Neural crest cell (in vitro differentiated cells): ENCODE measurements at regions not wholly inside any gene's neighbourhood (a gene's known extent, or its start where the extent isn't known, plus 50 kb on each side); places are given as distances from the start of the nearest gene placed in this dataset.
"Not testable (repeated sequence)": the region's sequence is repeated elsewhere in the genome, so short reads cannot be mapped to it uniquely, and the experiment has no call there.

Experiments
- DNase-seq: peaks from one replicate; pipeline ENCODE4 v3.0.0; 2021; ENCODE audit warnings: low read depth, mixed read lengths, low spot score
- H3K27ac Mint-ChIP-seq: one replicate; pipeline ENCODE4 v1.8.0; 2021; ENCODE audit warnings: mild to moderate bottlenecking, mixed read lengths; ENCODE audit not compliant: unreplicated experiment
- H3K27me3 Mint-ChIP-seq: 2 replicates; pipeline ENCODE4 v1.8.0; 2021; ENCODE audit warnings: low read depth, mild to moderate bottlenecking, mixed read lengths
- H3K36me3 Mint-ChIP-seq: 2 replicates; pipeline ENCODE4 v1.8.0; 2021; ENCODE audit warnings: low read depth, mild to moderate bottlenecking, mixed read lengths
- H3K4me1 Mint-ChIP-seq: 2 replicates; pipeline ENCODE4 v1.8.0; 2021; ENCODE audit warnings: mixed read lengths
- H3K4me3 Mint-ChIP-seq: one replicate; pipeline ENCODE4 v1.8.0; 2021; ENCODE audit warnings: mild to moderate bottlenecking, mixed read lengths
- H3K9me3 Mint-ChIP-seq: 2 replicates; pipeline ENCODE4 v1.8.0; 2021; ENCODE audit warnings: mixed read lengths
- CTCF ChIP-seq: fragments of 200-600 bp; sonication (generic); conservative IDR thresholded peaks from 2 replicates; pipeline ENCODE4 v1.5.0; 2021; ENCODE audit warnings: antibody characterized with exemption, mild to moderate bottlenecking

GRCh38 chr10:62978482-62978881 is 154.6 kb upstream of the NRBF2 start:
- H3K4me3 Mint-ChIP-seq: no peak overlapping the region
- H3K4me1 Mint-ChIP-seq: peaks cover 7% of the 10 kb centered on the region
- DNase-seq: no peak
- no peaks in the 10 kb centered on the region for H3K27me3 Mint-ChIP-seq
- no peak for TF ChIP-seq CTCF
- H3K9me3 Mint-ChIP-seq: peaks cover 12% of the 10 kb centered on the region
- peaks cover 11% of the 10 kb centered on the region for H3K36me3 Mint-ChIP-seq
- H3K27ac Mint-ChIP-seq: no peak overlapping the region

DNA sequence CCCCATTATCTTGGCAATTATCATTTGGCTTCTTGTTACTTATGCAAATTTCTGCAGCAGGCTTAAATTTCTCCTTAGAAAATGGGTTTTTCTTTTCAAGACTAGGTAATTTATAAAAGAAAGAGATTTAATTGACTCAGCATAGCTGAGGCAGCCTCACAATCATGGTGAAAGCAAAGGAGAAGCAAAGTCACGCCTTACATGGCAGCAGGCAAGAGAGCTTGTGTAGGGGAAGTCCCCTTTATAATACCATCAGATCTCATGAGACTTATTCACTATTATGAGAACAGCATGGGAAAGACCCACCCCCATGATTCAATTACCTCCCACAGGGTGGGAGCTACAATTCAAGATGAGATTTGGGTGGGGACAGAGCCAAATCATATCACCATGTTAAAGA is 158.3 kb upstream of the NRBF2 start:
- DNase-seq, H3K27me3 Mint-ChIP-seq, H3K36me3 Mint-ChIP-seq, H3K27ac Mint-ChIP-seq, H3K4me3 Mint-ChIP-seq, H3K4me1 Mint-ChIP-seq, H3K9me3 Mint-ChIP-seq: not testable (repeated sequence)

- Mint-ChIP-seq H3K9me3 (peaks cover 7% of the 10 kb centered on the region), H3K4me3 (no peak overlapping the region), H3K36me3 (peaks cover 9% of the 10 kb centered on the region), H3K27ac (no peak overlapping the region), H3K27me3 (no peaks in the 10 kb centered on the region), H3K4me1 (no peaks in the 10 kb centered on the region)
- no peak for TF ChIP-seq CTCF
- DNase-seq: no peak
Measured at GRCh38 chr10:62972103-62972502, 155.9 kb upstream of the EGR2 start.

- H3K27me3 Mint-ChIP-seq: no peaks in the 10 kb centered on the region
- H3K36me3 Mint-ChIP-seq: no peaks in the 10 kb centered on the region
- no peak for TF ChIP-seq CTCF
- no peak overlapping the region for H3K27ac Mint-ChIP-seq
- H3K9me3 Mint-ChIP-seq: peaks cover 3% of the 10 kb centered on the region
- no peak overlapping the region for H3K4me3 Mint-ChIP-seq
- no peak for DNase-seq
- H3K4me1 Mint-ChIP-seq: peaks cover 5% of the 10 kb centered on the region
Measured at GRCh38 chr10:62964026-62964425, 147.9 kb upstream of the EGR2 start.

DNA sequence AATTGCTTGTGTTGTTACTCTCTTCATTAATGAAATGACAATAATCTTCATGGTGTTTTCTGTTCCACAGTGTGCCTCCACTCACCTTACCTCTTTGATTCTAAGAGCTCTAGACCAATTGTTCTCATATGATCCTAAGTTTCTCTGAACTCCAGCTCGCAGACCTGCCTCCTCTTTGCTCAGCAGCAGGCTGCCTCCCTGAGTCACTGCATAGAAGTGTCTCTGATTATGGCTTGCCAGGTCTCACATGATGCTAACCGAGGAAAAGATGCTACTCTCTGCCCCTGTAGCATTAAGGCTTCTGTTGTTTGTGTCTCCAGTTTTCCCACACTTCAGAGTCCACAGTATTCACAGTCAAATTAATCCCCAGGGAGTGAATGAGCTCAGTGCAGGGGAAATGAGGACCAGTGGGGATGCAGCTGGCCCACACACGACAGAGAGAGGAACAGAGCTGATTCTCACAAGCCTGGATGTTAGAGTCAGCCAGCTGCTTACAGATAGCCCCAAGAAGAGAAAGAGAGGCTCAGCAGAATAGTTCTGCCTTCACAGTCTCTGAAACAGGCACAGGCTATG is 145.9 kb upstream of the EGR2 start:
- peak overlapping the region; percentile 8 for H3K27ac Mint-ChIP-seq
- TF ChIP-seq CTCF: no peak
- H3K36me3 Mint-ChIP-seq: no peaks in the 10 kb centered on the region
- peaks cover 3% of the 10 kb centered on the region for H3K9me3 Mint-ChIP-seq
- no peak for DNase-seq
- H3K4me3 Mint-ChIP-seq: no peak overlapping the region
- peaks cover 5% of the 10 kb centered on the region for H3K4me1 Mint-ChIP-seq
- no peaks in the 10 kb centered on the region for H3K27me3 Mint-ChIP-seq

- Mint-ChIP-seq H3K36me3 (no peaks in the 10 kb centered on the region), H3K4me1 (peaks cover 5% of the 10 kb centered on the region)
Measured at GRCh38 chr10:62960416-62960815, 144.2 kb upstream of the EGR2 start.

More at GRCh38 chr10:62960416-62960815, 144.2 kb upstream of the EGR2 start:
- Mint-ChIP-seq H3K27me3 (no peaks in the 10 kb centered on the region), H3K4me3 (no peak overlapping the region), H3K27ac (no peak overlapping the region), H3K9me3 (peaks cover 3% of the 10 kb centered on the region)
- TF ChIP-seq CTCF: no peak
- DNase-seq: no peak
